Spinal cord (tissue), 9 donors: ENCODE measurements at regions not wholly inside any gene's neighbourhood (a gene's known extent, or its start where the extent isn't known, plus 50 kb on each side); places are given as distances from the start of the nearest gene placed in this dataset.

ENCODE experiments used
- DNase-seq, 6 donors: peaks; one replicate each; pipeline versions ENCODE4 v3.0.0 to v3.0.0-alpha.2; 2013 to 2015; ENCODE audit warnings: low spot score in 6 of 6, low read depth in 4 of 6
- H3K27ac ChIP-seq: one replicate; pipeline ENCODE4 v1.5.1; 2013; ENCODE audit warnings: low read depth, low read length, control low read depth
- H3K27me3 ChIP-seq: one replicate; pipeline ENCODE4 v1.6.1; 2013; ENCODE audit warnings: low read length; ENCODE audit not compliant: control insufficient read depth, insufficient read depth
- H3K36me3 ChIP-seq: one replicate; pipeline ENCODE4 v1.6.1; 2013; ENCODE audit warnings: low read length; ENCODE audit not compliant: control insufficient read depth, insufficient read depth
- H3K4me1 ChIP-seq: one replicate; pipeline ENCODE4 v1.6.1; 2013; ENCODE audit warnings: low read length; ENCODE audit not compliant: control insufficient read depth, insufficient read depth
- H3K4me3 ChIP-seq: one replicate; pipeline ENCODE4 v1.5.1; 2013; ENCODE audit warnings: low read depth, low read length, control low read depth
- H3K9me3 ChIP-seq: one replicate; pipeline ENCODE4 v1.6.1; 2013; ENCODE audit warnings: low read length; ENCODE audit not compliant: control insufficient read depth, insufficient read depth
- WGBS: methylation state at CpG from one replicate; pipeline ENCODE4 v1.1.5; 2013; ENCODE audit warnings: missing lambda C conversion rate; ENCODE audit not compliant: insufficient coverage; 5-methylcytosine and 5-hydroxymethylcytosine counted together
- donor health status: healthy.

GRCh38 chr13:76091076-76091475, 454.9 kb downstream of the LMO7 start:
- no peak overlapping the region for H3K27ac ChIP-seq
- DNase-seq, result no peak
- H3K4me3 ChIP-seq, result no peak overlapping the region
- H3K36me3 ChIP-seq, result no peaks in the 10 kb centered on the region
- no peaks in the 10 kb centered on the region for H3K27me3 ChIP-seq
- H3K4me1 ChIP-seq, result no peaks in the 10 kb centered on the region
- WGBS, result no CpG with 5 or more reads among the region's 4 CpGs
- peaks cover 6% of the 10 kb centered on the region for H3K9me3 ChIP-seq

- no peaks in the 10 kb centered on the region for H3K36me3 ChIP-seq
- peaks cover 8% of the 10 kb centered on the region for H3K9me3 ChIP-seq
- no peaks in the 10 kb centered on the region for H3K4me1 ChIP-seq
- no peaks in the 10 kb centered on the region for H3K27me3 ChIP-seq
- H3K4me3 ChIP-seq, result no peak overlapping the region
- no peak overlapping the region for H3K27ac ChIP-seq
- DNase-seq, result no peak
- WGBS, result 100% methylated on average over 1 of the region's 1 CpG
These were observed 450.6 kb downstream of the LMO7 start for GRCh38 chr13:76086729-76087128.

GRCh38 chr13:76067850-76068249, 431.7 kb downstream of the LMO7 start:
- no peaks in the 10 kb centered on the region for H3K36me3 ChIP-seq
- H3K9me3 ChIP-seq, result peaks cover 8% of the 10 kb centered on the region
- H3K27ac ChIP-seq, result no peak overlapping the region
- 100% methylated on average over 1 of the region's 3 CpGs for WGBS
- no peak overlapping the region for H3K4me3 ChIP-seq
- no peaks in the 10 kb centered on the region for H3K27me3 ChIP-seq
- no peak for DNase-seq
- H3K4me1 ChIP-seq, result no peaks in the 10 kb centered on the region

- H3K4me3 ChIP-seq, result no peak overlapping the region
- no peaks in the 10 kb centered on the region for H3K36me3 ChIP-seq
- no peaks in the 10 kb centered on the region for H3K27me3 ChIP-seq
- no peak for DNase-seq
- H3K4me1 ChIP-seq, result no peaks in the 10 kb centered on the region
- peaks cover 1% of the 10 kb centered on the region for H3K9me3 ChIP-seq
- no peak overlapping the region for H3K27ac ChIP-seq
- WGBS, result 100% methylated on average over 1 of the region's 1 CpG
These were observed 417.1 kb downstream of the LMO7 start for GRCh38 chr13:76053181-76053580.

GRCh38 chr13:76049376-76049746, 413.2 kb downstream of the LMO7 start:
- H3K27ac ChIP-seq, result no peak overlapping the region
- no peak for DNase-seq
- H3K9me3 ChIP-seq, result peaks cover 1% of the 10 kb centered on the region
- no peak overlapping the region for H3K4me3 ChIP-seq
- no peaks in the 10 kb centered on the region for H3K27me3 ChIP-seq
- H3K4me1 ChIP-seq, result no peaks in the 10 kb centered on the region
- WGBS, result no CpG with 5 or more reads among the region's 1 CpG
- no peaks in the 10 kb centered on the region for H3K36me3 ChIP-seq

- H3K27ac ChIP-seq, result no peak overlapping the region
- H3K9me3 ChIP-seq, result peaks cover 1% of the 10 kb centered on the region
- WGBS, result no CpG with 5 or more reads among the region's 3 CpGs
- H3K36me3 ChIP-seq, result no peaks in the 10 kb centered on the region
- H3K4me3 ChIP-seq, result no peak overlapping the region
- peak in 3 of 6 donors; percentile 2 to 70 (median 53) for DNase-seq
- no peaks in the 10 kb centered on the region for H3K27me3 ChIP-seq
- no peaks in the 10 kb centered on the region for H3K4me1 ChIP-seq
These were observed 412.7 kb downstream of the LMO7 start for GRCh38 chr13:76048675-76049375.

GRCh38 chr13:76048131-76048530, 412.0 kb downstream of the LMO7 start:
- H3K9me3 ChIP-seq, result peaks cover 1% of the 10 kb centered on the region
- no peak for DNase-seq
- no peak overlapping the region for H3K27ac ChIP-seq
- no peaks in the 10 kb centered on the region for H3K36me3 ChIP-seq
- WGBS, result no CpG with 5 or more reads among the region's 3 CpGs
- no peak overlapping the region for H3K4me3 ChIP-seq
- no peaks in the 10 kb centered on the region for H3K4me1 ChIP-seq
- H3K27me3 ChIP-seq, result no peaks in the 10 kb centered on the region

- no CpG with 5 or more reads among the region's 1 CpG for WGBS
- DNase-seq, result peak in 1 of 6 donors; percentile 13
- no peak overlapping the region for H3K27ac ChIP-seq
These were observed 407.7 kb downstream of the LMO7 start for GRCh38 chr13:76043874-76044273.

GRCh38 chr13:76038920-76039716, 403.0 kb downstream of the LMO7 start:
- Histone ChIP-seq H3K27ac (no peak overlapping the region), H3K4me1 (no peaks in the 10 kb centered on the region), H3K27me3 (no peaks in the 10 kb centered on the region), H3K9me3 (no peaks in the 10 kb centered on the region), H3K36me3 (no peaks in the 10 kb centered on the region), H3K4me3 (no peak overlapping the region)
- WGBS, result no CpG with 5 or more reads among the region's 3 CpGs
- DNase-seq, result no peak

More at GRCh38 chr13:76043874-76044273, 407.7 kb downstream of the LMO7 start:
- Histone ChIP-seq H3K36me3 (no peaks in the 10 kb centered on the region), H3K27me3 (no peaks in the 10 kb centered on the region), H3K9me3 (no peaks in the 10 kb centered on the region), H3K4me1 (no peaks in the 10 kb centered on the region), H3K4me3 (no peak overlapping the region)

GRCh38 chr13:76036176-76036575, 400.0 kb downstream of the LMO7 start:
- DNase-seq, result no peak
- Histone ChIP-seq H3K27ac (no peak overlapping the region), H3K4me1 (no peaks in the 10 kb centered on the region), H3K36me3 (no peaks in the 10 kb centered on the region), H3K9me3 (no peaks in the 10 kb centered on the region), H3K27me3 (no peaks in the 10 kb centered on the region), H3K4me3 (no peak overlapping the region)
- 50% methylated on average over 1 of the region's 1 CpG for WGBS
